Pancreas (tissue), 10 donors: ENCODE measurements at regions not wholly inside any gene's neighbourhood (a gene's known extent, or its start where the extent isn't known, plus 50 kb on each side); places are given as distances from the start of the nearest gene placed in this dataset.
A peak's percentile ranks its signal among the peaks of the same experiment; 100 is the strongest.
"Not testable (repeated sequence)": the region's sequence is repeated elsewhere in the genome, so short reads cannot be mapped to it uniquely, and the experiment has no call there.

Experiments
- ATAC-seq, 4 donors: fragments of 200-7000 bp; cut with Tn5 transposase; one replicate each; pipeline versions ENCODE4 v1.8.0 to v1.9.1; 2020; ENCODE audit warnings: mild to moderate bottlenecking in 4 of 4, moderate library complexity in 4 of 4
- DNase-seq, 6 donors: peaks; one replicate each; pipeline ENCODE4 v3.0.0-alpha.2; 2020
- FAIRE-seq: peaks from 2 replicates; lab custom pipeline; 2012; peaks lifted over from hg19 to GRCh38; lab: Jason Lieb, UNC
- H3K27ac ChIP-seq, 4 donors: fragments of 200-600 bp; sonication (generic); 1 replicate in 3 of 4; 2 replicates in 1 of 4; pipeline versions ENCODE4 v1.5.0 to v1.8.0; 2020
- H3K27me3 ChIP-seq, 4 donors: fragments of 200-600 bp; one replicate each; pipeline ENCODE4 v1.8.0; 2021
- H3K36me3 ChIP-seq, 3 donors: fragments of 200-600 bp; sonication (generic) in 1 of 3; one replicate each; pipeline versions ENCODE4 v1.5.0 to v1.8.0; 2020 to 2021
- H3K4me1 ChIP-seq, 3 donors: fragments of 200-600 bp; one replicate each; pipeline ENCODE4 v1.8.0; 2021
- H3K4me3 ChIP-seq, 4 donors: fragments of 200-600 bp; sonication (generic) in 2 of 4; one replicate each; pipeline versions ENCODE4 v1.5.0 to v1.8.0; 2020 to 2021
- H3K9me3 ChIP-seq, 4 donors: fragments of 200-600 bp; one replicate each; pipeline ENCODE4 v1.8.0; 2021
- WGBS, 2 donors: extraction: QIAGEN DNeasy Blood & Tissue Kit; methylation state at CpG; one replicate each; pipeline ENCODE4 v1.1.7; 2013; 5-methylcytosine and 5-hydroxymethylcytosine counted together
- intact Hi-C, 3 donors: fragments of 100-400 bp; cut with DNase I; formaldehyde crosslinking; loops; one replicate each; pipeline versions ENCODE4 v1.11.1 to v1.14.2; 2022
- TF ChIP-seq, protein P1 (sequence below), 4 donors: fragments of 200-600 bp; sonication (generic) in 3 of 4; IDR thresholded peaks; one replicate each; pipeline versions ENCODE4 v1.5.0 to v1.8.0; 2021; ENCODE audit warnings: antibody characterized with exemption in 4 of 4
- donor health status: healthy with polysubstance abuse.
- donor health status: DM: no; HTN: no; CAD: no; lungs with moderate emphysema.
- donor health status: DM: no; HTN: no; CAD: no.
- donor health status: control.
- donor health status: control.
- donor health status: Bipolar disorder and iron deficiency.
- donor health status: DM: yes; HTN: yes; CAD: no.
- donor health status: DM: no; HTN: no; CAD: no.
- donor health status: DM: no; HTN: no; CAD: no.
- donor health status: DM: yes; HTN: yes; CAD: no.

DNA sequence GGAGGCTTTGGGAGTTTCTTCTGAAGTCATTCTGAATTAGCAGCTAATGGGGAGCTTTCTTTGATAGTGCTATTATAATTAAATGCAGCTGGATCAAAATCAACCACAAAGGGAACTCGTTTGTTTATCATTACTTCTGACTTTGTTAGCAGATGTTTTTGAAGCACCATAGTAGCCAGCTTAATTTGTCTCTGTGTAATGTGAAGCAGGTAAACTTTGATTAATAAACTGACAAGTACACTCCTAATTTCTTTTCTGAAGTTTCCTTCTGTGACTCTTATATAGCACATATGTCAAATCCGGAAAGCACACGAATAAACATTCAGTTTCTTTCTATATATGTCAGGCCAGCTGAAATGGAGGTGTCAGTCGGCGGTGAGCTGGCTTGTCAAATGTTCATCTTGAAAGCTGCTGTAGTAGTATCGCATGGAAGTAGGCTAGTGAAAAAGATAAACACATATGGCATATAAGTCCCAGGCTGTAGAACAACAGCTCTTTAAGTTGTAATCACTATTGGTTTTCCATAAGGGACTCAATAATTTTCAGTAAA lies 451.9 kb upstream of the ZEB2 start:
- Histone ChIP-seq H3K27me3 (no peaks in the 10 kb centered on the region), H3K9me3 (no peaks in the 10 kb centered on the region), H3K27ac (no peak overlapping the region), H3K4me1 (no peaks in the 10 kb centered on the region), H3K4me3 (no peak overlapping the region), H3K36me3 (no peaks in the 10 kb centered on the region)
- no peak for DNase-seq
- FAIRE-seq = no peak
- WGBS, 2 donors = 74 to 80% methylated on average over 6 of the region's 6 CpGs
- intact Hi-C loops = no loop called here
- TF ChIP-seq, protein P1, sequence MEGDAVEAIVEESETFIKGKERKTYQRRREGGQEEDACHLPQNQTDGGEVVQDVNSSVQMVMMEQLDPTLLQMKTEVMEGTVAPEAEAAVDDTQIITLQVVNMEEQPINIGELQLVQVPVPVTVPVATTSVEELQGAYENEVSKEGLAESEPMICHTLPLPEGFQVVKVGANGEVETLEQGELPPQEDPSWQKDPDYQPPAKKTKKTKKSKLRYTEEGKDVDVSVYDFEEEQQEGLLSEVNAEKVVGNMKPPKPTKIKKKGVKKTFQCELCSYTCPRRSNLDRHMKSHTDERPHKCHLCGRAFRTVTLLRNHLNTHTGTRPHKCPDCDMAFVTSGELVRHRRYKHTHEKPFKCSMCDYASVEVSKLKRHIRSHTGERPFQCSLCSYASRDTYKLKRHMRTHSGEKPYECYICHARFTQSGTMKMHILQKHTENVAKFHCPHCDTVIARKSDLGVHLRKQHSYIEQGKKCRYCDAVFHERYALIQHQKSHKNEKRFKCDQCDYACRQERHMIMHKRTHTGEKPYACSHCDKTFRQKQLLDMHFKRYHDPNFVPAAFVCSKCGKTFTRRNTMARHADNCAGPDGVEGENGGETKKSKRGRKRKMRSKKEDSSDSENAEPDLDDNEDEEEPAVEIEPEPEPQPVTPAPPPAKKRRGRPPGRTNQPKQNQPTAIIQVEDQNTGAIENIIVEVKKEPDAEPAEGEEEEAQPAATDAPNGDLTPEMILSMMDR (IDR thresholded peaks at IDR 0.05) = no peak
- ATAC-seq = no peak

GRCh38 chr2:144970410-144970809 lies 450.5 kb upstream of the ZEB2 start:
- FAIRE-seq, H3K36me3 ChIP-seq, intact Hi-C loops, H3K4me1 ChIP-seq, DNase-seq, H3K27ac ChIP-seq, H3K4me3 ChIP-seq, ATAC-seq, H3K9me3 ChIP-seq, H3K27me3 ChIP-seq: not testable (repeated sequence)
- 61 to 86% methylated on average over 1 of the region's 1 CpG for WGBS, 2 donors

DNA sequence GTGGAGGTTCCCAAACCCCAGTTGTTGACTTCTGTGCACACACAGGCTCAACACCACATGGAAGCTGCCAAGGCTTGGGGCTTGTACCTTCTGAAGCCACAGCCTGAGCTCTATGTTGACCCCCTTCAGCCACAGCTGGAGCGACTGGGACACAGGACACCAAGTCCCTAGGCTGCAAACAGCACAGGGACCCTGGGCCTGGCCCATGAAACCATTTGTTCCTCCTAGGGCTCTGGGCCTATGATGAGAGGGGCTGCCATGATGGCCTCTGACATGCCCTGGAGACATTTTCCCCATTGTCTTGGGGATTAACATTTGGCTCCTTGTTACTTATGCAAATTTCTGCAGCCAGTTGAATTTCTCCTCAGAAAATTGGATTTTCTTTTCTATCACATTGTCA lies 449.6 kb upstream of the ZEB2 start:
- peak in 1 of 6 donors; percentile 23 for DNase-seq
- WGBS, 2 donors = 80 to 89% methylated on average over 1 of the region's 1 CpG
- H3K4me1 ChIP-seq, H3K9me3 ChIP-seq, intact Hi-C loops, H3K27ac ChIP-seq, FAIRE-seq, ATAC-seq, H3K36me3 ChIP-seq, H3K27me3 ChIP-seq, H3K4me3 ChIP-seq: not testable (repeated sequence)

GRCh38 chr2:144967961-144968360 lies 448.0 kb upstream of the ZEB2 start:
- Histone ChIP-seq H3K4me3 (no peak overlapping the region), H3K9me3 (no peaks in the 10 kb centered on the region), H3K36me3 (no peaks in the 10 kb centered on the region), H3K27me3 (no peaks in the 10 kb centered on the region), H3K27ac (no peak overlapping the region), H3K4me1 (no peaks in the 10 kb centered on the region)
- ATAC-seq = no peak
- WGBS, 2 donors = 80 to 95% methylated on average over 2 of the region's 2 CpGs
- FAIRE-seq = no peak
- DNase-seq = no peak
- intact Hi-C loops = no loop called here
- TF ChIP-seq, protein P1 (IDR thresholded peaks at IDR 0.05) = no peak

GRCh38 chr2:144965172-144965571 lies 445.3 kb upstream of the ZEB2 start:
- FAIRE-seq = no peak
- Histone ChIP-seq H3K9me3 (no peaks in the 10 kb centered on the region), H3K4me1 (no peaks in the 10 kb centered on the region), H3K27ac (no peak overlapping the region), H3K36me3 (no peaks in the 10 kb centered on the region), H3K4me3 (no peak overlapping the region), H3K27me3 (no peaks in the 10 kb centered on the region)
- no peak for ATAC-seq
- TF ChIP-seq, protein P1 (IDR thresholded peaks at IDR 0.05) = no peak
- DNase-seq = no peak
- intact Hi-C loops = no loop called here
- WGBS, 2 donors = 86 to 98% methylated on average over 4 of the region's 4 CpGs

DNA sequence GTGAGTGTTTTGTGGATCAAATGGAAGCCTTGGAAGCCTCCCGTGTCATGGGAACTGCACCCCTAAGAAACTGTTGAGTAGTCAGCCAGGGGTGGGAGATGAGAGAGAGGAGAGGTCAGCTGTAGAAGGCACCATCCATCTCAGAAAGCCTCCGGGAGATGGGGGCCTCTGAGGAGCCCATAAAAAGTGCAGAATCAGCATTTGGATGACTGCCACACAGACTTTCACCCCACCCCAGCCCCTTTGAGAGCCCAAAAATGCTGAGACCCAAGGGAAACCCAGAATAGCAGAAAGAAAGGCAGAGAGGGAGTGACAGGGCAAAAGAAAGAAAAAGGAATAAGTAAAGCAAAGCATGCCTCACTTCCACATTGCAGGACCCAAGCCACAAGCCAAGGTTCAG lies 443.1 kb upstream of the ZEB2 start:
- H3K27ac ChIP-seq = no peak overlapping the region
- WGBS, 2 donors = 82 to 92% methylated on average over 2 of the region's 2 CpGs

More for the DNA sequence above, 443.1 kb upstream of the ZEB2 start:
- H3K4me1 ChIP-seq = no peaks in the 10 kb centered on the region
- H3K36me3 ChIP-seq = no peaks in the 10 kb centered on the region
- H3K4me3 ChIP-seq = no peak overlapping the region
- H3K9me3 ChIP-seq = no peaks in the 10 kb centered on the region
- ATAC-seq (no peak), DNase-seq (no peak), FAIRE-seq (no peak)
- TF ChIP-seq, protein P1 (IDR thresholded peaks at IDR 0.05) = no peak
- no peaks in the 10 kb centered on the region for H3K27me3 ChIP-seq
- intact Hi-C loops = no loop called here
